Right hindlimb (tissue), 1 donor: ENCODE measurements at regions not wholly inside any gene's neighbourhood (a gene's known extent, or its start where the extent isn't known, plus 50 kb on each side); places are given as distances from the start of the nearest gene placed in this dataset.

ENCODE experiments used
- DNase-seq: peaks from one replicate; pipeline ENCODE4 v3.0.0-alpha.2; 2018

DNA sequence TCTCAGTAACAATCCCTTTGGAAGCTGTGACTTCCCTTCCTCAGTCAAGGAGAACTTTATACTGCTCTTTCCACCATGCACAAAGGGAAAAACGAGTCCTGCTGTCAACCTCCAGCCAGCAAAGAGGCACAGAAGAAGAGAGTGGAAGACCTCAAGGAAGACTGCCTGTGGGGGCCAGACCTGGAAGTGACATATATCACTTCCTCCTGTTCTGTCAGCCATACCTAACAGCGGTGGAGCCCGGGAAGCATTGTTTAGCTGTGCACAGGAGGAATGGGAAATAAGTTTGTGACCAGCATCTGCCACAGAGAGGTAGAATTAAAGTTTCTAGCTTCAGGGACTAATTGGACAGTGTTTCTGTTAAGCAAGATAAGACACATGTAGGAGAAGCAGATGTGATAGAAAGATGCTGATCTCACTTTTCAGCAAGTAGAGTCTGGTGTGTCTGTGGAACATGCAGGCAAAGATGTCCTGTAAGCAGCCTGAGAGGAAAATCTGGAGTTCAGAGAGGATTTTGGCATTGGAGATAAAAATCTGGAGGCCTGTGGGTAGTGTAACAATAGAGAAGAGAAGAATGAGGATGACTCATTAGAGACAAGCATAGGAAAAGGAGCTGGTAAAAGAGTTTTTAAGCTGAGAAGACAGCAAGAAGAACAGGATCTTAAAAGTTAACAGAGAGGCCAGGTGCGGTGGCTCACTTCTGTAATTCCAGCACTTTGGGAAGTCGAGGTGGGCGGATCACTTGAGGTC is 141.6 kb upstream of the CPSF6 start:
- DNase-seq, result no peak

- peak; percentile 21 for DNase-seq
Observed at GRCh38 chr12:69099201-69099837, 140.1 kb upstream of the CPSF6 start.

- no peak for DNase-seq
Observed at GRCh38 chr12:69101505-69101904, 137.9 kb upstream of the CPSF6 start.

DNA sequence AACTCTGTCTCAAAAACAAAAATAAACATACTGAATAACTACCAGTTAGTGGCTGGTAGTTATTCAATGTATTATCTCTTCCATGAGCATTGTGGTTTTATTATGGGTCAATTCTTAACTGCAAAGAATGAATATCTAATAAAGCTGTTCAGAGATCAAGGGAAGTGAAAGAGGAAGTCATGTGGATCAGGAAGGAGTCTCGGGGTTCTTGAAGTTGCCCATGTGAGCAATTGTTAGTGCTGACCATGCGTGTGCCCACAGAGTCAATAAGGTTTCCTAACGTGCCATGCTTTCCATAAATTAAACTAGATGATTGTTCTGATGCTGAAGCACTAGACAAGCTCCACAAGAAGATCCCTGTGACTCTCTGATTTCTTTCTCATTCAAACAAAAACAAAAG is 136.5 kb upstream of the CPSF6 start:
- DNase-seq, result no peak

GRCh38 chr12:69105101-69105962 is 134.0 kb upstream of the CPSF6 start:
- DNase-seq, result no peak

- no peak for DNase-seq
Observed at GRCh38 chr12:69106482-69107118, 132.8 kb upstream of the CPSF6 start.

DNA sequence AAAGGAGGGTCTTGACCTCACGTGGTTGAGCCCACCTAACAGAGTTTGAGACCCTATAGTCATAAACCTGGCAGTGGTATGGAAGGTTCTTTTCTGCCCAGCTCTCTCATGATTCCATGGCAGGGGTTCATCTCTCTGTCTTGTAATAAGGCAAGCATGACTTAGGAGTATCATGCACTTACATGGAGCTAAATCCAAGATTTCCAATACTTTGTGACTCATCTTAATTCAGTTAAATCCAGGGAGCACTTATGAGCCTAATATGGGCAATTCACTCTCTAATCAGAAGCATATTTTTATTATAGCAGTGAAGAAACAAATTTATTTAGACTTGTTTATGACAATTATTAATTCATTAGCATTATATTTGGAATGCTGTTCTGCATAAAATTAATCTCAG is 131.8 kb upstream of the CPSF6 start:
- no peak for DNase-seq

DNA sequence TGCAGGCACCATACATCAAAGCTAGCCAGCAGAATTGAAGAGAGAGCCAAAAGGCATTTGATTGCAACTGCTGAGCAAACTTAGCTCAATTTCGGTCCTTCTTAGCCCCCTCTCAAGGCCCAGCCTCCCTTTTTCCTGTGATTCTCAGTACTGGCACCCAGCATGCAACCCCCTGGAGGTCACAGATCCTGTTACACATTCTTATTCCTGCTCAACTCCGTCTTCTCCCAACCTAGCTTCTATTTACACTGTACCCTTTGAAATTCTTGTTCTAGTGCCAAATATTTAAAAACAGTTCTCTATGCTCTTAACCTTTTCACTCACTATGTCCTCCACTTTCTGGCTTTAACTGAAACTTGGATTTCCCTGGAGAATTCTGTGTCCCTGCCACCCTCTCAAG is 131.3 kb upstream of the CPSF6 start:
- DNase-seq, result no peak

DNA sequence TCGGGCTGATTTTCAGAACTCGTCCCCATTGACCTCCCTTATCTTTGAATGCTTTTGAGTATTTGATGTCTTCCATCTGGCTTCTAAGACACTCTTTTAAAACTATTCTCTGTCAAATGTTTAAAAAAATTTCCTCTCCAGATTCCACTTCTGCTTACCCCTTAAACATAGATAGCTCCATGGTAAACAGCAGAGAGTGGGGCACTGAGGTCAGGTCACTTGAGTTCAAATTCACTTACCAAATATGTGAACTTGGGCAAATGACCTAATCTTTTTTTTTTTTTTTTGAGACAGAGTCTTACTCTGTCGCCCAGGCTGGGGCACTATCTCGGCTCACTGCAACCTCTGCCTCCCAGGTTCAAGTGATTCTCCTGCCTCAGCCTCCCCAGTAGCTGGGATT is 126.8 kb upstream of the CPSF6 start:
- DNase-seq, result no peak

GRCh38 chr12:69115099-69115498 is 124.3 kb upstream of the CPSF6 start:
- DNase-seq, result no peak

DNA sequence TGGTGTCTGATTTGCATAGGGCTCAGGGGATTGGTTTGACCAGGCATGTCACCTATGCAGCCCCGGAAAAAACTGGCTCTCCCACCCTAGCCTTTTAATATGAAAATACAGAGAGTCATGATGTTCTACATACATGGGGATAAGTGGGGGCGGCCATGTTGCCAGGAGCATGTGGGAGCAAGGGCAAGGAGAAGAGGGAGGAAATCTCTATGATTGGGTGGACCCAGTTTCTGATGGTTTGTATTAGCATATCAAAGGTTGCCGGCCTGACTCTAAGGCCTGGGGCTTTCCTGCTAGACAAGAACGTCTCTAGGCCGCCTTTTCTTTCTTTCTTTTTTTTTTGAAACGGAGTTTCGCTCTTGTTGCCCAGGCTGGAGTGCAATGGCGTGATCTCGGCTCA is 123.4 kb upstream of the CPSF6 start:
- DNase-seq, result no peak

GRCh38 chr12:69117566-69118266 is 121.7 kb upstream of the CPSF6 start:
- no peak for DNase-seq

GRCh38 chr12:69118516-69118915 is 120.9 kb upstream of the CPSF6 start:
- DNase-seq, result no peak

DNA sequence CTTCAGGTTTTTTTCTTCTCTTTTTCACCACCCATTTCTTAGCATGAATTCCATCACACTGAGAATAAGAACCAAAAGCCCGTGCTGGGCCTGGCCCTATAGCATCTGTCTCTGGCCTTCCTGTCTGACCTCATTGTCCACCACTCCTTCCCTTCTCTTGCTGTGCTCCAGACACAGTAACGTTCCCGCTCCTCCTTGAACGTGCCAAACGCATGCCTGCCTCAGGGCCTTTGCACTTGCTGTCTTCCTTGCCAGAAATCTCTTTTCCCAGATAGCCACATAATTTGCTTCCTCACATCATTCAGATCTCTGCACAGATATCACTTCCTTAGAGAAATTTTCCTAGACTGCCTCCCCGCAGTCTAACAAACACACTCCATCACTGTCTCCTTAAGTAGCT is 119.6 kb upstream of the CPSF6 start:
- no peak for DNase-seq

- DNase-seq, result no peak
Observed at GRCh38 chr12:69120354-69120753, 119.0 kb upstream of the CPSF6 start.

GRCh38 chr12:69123311-69123710 is 116.1 kb upstream of the CPSF6 start:
- DNase-seq, result no peak

- no peak for DNase-seq
Observed at GRCh38 chr12:69123919-69124638, 115.3 kb upstream of the CPSF6 start.

DNA sequence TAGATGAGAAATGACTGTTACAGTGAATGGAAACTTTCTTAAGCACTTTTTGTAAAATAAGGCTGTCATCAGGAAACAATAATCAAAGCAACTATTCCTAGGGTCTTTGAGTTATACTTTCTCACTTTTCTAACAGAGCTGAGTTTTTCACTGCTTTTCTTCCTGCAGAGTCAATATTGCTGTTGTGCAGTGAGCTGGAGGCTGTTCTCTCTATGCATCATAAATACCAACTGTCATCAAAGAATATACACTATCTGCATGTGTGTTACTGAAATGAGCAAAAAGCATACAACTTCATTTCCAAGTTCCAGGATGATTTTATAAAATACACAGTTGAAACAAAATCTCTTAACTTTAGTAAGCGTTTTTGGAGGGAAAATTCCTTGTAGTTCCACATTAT is 110.4 kb upstream of the CPSF6 start:
- no peak for DNase-seq

- no peak for DNase-seq
Observed at GRCh38 chr12:69129564-69129963, 109.8 kb upstream of the CPSF6 start.

GRCh38 chr12:69130064-69130463 is 109.3 kb upstream of the CPSF6 start:
- DNase-seq, result no peak

GRCh38 chr12:69131077-69131476 is 108.3 kb upstream of the CPSF6 start:
- no peak for DNase-seq
